HG03039 (cell line): ENCODE measurements at regions not wholly inside any gene's neighbourhood (a gene's known extent, or its start where the extent isn't known, plus 50 kb on each side); places are given as distances from the start of the nearest gene placed in this dataset.

Experiments
- ATAC-seq: cut with Tn5 transposase; IDR thresholded peaks from one replicate; pipeline ENCODE4 v1.9.1; 2021; ENCODE audit warnings: mild to moderate bottlenecking, moderate library complexity; ENCODE audit not compliant: unreplicated experiment

GRCh38 chr13:53466576-53466975 lies 438.0 kb downstream of the OLFM4 start:
- no peak for ATAC-seq

DNA sequence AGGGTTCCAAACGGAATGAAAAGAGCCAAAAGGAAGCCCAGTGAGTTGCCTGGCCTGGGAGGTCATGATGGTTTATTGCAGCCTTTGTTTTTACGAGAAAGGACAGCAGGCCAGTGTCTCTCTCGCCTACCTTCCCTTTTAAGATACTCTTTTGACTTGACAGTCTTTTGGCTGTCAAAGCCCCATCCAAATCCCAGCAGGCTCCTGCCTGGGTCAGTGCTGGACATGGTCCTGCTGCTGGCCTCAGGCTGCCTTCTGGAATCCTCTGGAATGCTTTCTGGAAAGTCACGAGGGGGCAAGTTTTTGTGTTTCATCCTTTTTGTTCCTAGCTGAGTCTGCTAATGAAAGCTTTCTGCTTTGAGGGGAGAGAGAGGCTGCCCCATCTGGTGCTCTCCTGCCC lies 444.8 kb downstream of the OLFM4 start:
- ATAC-seq, result no peak

DNA sequence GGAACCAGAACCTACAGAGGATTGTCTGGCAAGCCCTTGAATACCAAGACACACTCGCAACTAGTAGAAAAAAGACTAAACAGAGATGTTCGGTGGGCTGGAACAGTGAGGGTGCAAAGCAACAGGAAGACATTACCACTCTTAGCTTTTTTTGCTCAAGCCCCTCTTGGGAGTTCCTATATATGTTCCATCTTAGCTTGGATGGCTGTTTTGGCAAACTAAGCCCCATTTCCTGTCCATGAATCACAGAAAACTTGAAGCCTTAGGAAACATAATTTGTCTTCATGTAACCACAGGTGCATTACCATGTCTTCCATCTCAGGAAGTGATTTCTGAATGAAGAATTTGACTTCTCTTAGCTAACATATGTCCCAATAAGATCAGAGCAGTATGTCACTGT lies 446.3 kb downstream of the OLFM4 start:
- ATAC-seq, result no peak

DNA sequence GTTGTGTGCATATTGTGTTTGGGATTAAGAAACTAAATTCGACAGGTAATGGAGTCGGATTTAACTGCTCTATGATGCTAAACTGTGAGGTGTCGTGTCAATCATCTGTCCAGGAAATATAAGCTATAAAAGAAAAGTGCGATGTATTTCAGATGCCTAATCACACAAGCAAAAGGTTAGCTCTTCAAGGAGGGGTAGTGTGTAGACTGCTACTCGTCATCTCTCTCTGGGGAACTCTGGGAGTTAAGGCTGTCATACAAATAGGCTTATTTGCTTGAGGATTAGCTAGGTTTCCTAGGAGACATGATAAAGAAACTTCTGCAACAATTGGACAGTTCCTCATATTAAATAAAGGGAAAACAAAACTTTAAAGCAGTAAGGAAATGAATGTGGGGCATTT lies 462.1 kb downstream of the OLFM4 start:
- ATAC-seq, result no peak

GRCh38 chr13:53494406-53494805 lies 465.8 kb downstream of the OLFM4 start:
- ATAC-seq, result no peak

GRCh38 chr13:53499576-53500133 lies 471.0 kb downstream of the OLFM4 start:
- no peak for ATAC-seq

- no peak for ATAC-seq
Observed at GRCh38 chr13:53501387-53501786, 472.8 kb downstream of the OLFM4 start.

GRCh38 chr13:53507741-53508140 lies 479.1 kb downstream of the OLFM4 start:
- ATAC-seq, result no peak

GRCh38 chr13:53512635-53513034 lies 484.0 kb downstream of the OLFM4 start:
- no peak for ATAC-seq

GRCh38 chr13:53513226-53513625 lies 484.6 kb downstream of the OLFM4 start:
- ATAC-seq, result no peak

DNA sequence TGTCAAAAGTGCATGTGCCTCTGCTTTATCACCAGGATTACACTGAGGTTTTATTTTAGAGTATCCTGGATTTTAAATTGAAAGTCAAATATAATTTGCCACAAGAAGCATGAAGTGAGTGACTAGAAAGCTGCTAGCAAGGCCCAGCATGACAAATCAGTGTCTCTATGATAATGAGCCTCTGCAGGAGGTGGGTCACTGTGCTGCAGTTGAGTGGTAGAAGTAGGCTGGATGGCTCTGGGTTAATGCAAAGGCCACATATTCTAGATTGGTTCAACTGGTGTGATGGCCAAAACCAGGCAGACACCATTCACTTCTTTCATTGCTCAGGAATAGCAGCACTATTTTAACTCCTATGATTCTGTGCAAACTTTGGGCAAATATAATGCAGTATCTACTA lies 491.5 kb downstream of the OLFM4 start:
- no peak for ATAC-seq

DNA sequence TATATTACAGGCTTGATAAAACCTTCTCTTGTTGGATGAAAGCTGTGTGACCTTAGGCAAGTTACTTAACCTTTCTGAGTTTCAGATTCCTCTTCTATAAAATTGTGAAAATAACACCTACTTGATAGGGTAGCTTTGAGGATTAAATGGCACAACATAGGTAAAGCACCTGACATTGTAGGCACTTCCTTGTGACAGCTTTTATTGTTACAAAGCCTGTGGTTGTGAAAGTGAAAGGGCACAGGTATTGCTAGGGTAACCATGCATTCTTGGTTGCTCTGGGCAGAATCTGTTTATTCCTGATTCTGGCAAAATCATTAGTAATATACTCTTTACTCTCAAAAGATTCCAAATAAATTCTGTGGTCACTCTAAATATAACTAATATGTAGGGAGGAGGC lies 493.4 kb downstream of the OLFM4 start:
- ATAC-seq, result no peak

DNA sequence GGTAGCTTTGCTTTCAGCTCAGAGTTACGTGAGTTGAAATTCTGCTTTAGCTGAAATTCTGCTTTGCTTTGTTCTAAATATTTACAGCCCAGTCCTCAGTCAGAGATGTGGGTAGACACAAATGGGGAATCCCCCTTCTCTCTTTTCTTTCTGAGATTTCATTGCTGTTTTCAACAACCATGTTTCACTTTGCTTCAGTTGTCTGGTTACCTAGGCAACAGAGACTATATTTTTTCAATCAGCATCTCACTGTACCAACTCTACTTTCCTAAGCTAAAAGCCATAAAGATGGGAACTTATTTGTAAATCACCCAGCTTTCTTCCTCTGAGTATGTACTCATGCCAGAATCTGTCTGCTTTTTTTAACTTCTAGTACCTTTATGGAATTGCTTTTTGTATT lies 509.0 kb downstream of the OLFM4 start:
- ATAC-seq, result no peak

GRCh38 chr13:53545340-53545941 lies 516.8 kb downstream of the OLFM4 start:
- ATAC-seq, result no peak

DNA sequence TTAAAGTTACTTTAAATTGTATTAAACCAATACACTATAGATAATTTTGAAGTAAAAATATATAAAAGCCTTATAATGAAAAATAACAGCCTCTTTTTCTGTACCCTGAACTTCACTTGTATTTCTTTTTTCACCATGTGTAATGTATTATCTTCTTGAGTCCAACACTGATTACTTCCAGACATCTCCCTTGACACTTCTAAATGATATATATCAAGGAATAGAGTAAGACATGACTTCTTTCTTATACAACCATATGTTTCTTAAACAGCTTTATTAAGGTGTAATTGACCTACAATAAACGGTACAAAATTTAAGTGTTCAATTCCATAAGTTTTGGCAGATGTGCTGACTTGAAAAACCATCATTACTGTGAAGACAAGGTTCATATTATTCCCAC lies 531.9 kb downstream of the OLFM4 start:
- ATAC-seq, result no peak

- ATAC-seq, result no peak
Observed at GRCh38 chr13:53562419-53562818, 533.8 kb downstream of the OLFM4 start.

DNA sequence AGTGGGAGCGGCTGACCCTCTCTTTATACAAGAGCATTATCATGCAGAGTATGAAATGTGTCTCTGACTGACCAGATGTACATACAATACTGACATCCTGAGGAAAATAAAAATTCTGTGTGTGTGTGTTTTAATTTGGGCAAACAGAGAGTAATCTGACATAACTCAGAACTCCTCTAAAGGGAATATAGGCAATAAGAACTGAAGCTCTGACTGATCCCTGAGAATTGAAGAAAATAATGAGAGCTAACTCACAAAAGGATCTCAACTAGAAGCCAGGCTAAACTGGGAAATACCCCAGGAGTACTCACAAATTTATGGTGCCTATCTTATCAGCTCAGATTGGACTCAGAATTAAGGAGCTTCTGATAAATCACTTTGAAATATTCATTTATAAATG lies 539.9 kb downstream of the OLFM4 start:
- ATAC-seq, result no peak

DNA sequence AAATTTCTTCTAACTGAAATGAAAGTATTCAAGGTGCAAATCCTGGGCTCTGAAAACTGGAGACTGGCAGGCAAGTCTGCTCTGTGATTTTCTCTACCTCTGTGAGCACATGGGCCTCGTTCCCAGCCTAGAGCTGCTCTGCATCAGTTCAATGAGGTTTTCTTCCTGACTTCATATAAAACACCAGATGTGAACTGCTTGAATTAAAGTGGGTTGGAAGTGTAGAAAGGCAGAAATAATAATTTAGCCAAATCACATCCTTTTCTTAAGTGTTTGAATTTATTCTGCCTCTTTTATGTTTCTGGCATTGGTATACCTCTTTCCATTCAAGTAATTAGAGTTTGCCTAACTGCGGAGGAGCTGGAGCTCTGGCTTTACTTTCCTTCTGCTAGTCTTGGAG lies 540.8 kb downstream of the OLFM4 start:
- ATAC-seq, result no peak

- no peak for ATAC-seq
Observed at GRCh38 chr13:53601113-53601512, 572.5 kb downstream of the OLFM4 start.

GRCh38 chr13:53605326-53605725 lies 576.7 kb downstream of the OLFM4 start:
- no peak for ATAC-seq

DNA sequence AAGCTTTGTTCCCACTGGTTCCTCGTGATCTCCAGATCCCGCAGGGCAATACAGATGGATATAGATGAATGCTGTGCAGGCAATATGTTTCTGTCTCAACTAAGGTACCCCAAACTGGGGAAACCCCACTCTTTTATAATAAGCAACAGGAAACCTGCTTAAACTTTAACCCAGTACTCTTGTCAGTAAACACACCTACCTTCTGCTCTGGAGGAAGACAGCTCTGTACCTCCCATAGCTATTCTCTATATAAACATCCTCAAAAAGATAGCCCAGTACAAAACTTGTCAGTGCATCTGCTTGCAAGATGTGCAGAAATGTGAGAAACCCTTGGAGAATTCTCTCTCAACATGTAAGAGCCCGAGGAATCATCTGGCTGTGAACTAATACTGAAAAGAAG lies 583.6 kb downstream of the OLFM4 start:
- ATAC-seq, result no peak

DNA sequence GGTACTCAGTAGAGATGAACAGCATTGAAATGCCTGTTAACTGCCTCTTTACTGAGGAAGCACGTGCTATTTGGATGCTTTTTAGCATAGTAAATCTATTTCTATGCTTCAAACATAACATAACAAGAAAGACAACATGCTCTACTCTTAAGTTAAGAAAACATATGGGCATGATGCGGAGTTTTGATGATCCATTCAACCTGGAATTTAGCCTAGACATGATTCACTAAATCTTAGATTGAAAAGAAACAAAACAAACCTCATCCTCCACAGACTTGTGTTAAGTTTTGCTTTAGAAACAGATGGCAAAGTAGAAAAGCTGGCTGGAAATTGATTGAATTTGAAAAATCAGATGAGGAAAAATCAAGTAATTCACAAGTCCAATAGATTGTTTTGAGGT lies 593.8 kb downstream of the OLFM4 start:
- ATAC-seq, result no peak

- no peak for ATAC-seq
Observed at GRCh38 chr13:53623146-53623545, 594.5 kb downstream of the OLFM4 start.
